ENCODE measurements at regions not wholly inside any gene's neighbourhood (a gene's known extent, or its start where the extent isn't known, plus 50 kb on each side); places are given as distances from the start of the nearest gene placed in this dataset.

DNA sequence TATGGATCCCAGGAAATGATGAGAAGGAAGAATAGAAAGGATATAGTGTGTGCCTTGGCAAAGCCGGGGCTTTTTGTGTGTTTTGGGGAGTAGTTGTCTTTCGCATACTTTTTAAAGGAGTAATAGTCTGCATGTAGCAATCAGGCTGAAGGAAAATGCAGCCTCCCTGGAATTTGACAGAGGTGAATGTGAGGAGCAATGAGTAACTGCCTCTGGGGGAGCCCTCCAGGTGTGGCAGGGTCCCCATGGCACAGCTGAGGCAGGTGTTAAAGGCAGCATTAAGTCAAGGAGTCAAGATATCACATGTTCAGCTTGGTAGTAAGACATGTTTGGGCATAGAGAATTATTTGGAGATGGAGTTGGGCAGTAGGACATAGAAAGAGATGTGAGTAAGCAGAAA lies 203.1 kb downstream of the C6orf118 start:
- Histone ChIP-seq H3K4me1 (no peaks in the 10 kb centered on the region), H3K27me3 (no peaks in the 10 kb centered on the region), H3K4me3 (no peak overlapping the region), H3K9me3 (no peaks in the 10 kb centered on the region), H3K36me3 (no peaks in the 10 kb centered on the region), H3K27ac (no peak overlapping the region)
- TF ChIP-seq CTCF (IDR thresholded peaks at IDR 0.05), result no peak
- no peak for ATAC-seq
- intact Hi-C loops (cut with DNase I), result no loop called here
- no peak for DNase-seq

DNA sequence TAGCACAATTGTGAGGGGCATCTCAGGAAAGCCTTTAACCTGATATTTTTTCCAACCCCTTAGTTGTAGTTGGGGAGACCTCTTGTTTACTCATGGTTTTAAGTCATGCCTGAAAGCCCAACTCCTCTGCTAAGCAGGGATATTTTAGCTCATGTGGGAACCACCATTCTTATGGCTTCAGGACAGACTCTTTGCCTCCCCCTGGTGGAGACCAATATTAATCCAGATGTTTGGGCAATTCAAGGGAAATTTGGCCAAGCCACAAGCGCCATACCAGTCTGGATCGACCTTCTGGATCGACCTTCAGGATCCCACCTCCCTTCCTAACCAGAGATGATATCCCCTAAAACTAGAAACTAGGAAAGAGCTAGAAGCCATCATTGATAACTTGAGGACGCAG lies 211.2 kb downstream of the C6orf118 start:
- Histone ChIP-seq H3K27ac (no peak overlapping the region), H3K4me3 (no peak overlapping the region), H3K9me3 (peaks cover 0 to 16% of the 10 kb centered on the region in 2 donors), H3K27me3 (no peaks in the 10 kb centered on the region), H3K36me3 (no peaks in the 10 kb centered on the region), H3K4me1 (no peaks in the 10 kb centered on the region)
- DNase-seq (no peak), ATAC-seq (no peak)
- intact Hi-C loops (cut with DNase I), result no loop called here
- TF ChIP-seq CTCF (IDR thresholded peaks at IDR 0.05), result no peak

DNA sequence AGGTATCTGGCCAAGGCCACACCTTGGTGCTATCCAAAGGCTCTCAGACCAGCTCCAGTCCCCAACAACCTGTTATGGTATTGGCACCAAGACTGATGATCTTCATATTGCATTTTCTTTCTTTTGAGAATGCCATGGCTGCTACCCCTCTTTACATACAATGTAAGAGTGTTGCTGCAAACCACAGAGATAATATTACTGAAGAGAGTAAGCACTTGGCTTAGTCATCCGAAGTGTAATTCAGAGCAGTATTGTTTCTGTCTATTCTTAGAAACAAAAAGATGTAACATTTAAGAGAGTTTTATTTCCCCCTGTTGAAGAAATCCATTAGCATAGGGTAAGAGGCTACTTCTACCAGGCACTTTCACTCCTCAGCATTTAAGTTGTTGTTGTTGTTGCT lies 212.5 kb downstream of the C6orf118 start:
- Histone ChIP-seq H3K27ac (no peak overlapping the region), H3K27me3 (no peaks in the 10 kb centered on the region), H3K4me3 (no peak overlapping the region), H3K36me3 (no peaks in the 10 kb centered on the region), H3K4me1 (no peaks in the 10 kb centered on the region), H3K9me3 (peaks cover 0 to 16% of the 10 kb centered on the region in 2 donors)
- TF ChIP-seq CTCF (IDR thresholded peaks at IDR 0.05), result no peak
- intact Hi-C loops (cut with DNase I), result no loop called here
- no peak for DNase-seq
- no peak for ATAC-seq

DNA sequence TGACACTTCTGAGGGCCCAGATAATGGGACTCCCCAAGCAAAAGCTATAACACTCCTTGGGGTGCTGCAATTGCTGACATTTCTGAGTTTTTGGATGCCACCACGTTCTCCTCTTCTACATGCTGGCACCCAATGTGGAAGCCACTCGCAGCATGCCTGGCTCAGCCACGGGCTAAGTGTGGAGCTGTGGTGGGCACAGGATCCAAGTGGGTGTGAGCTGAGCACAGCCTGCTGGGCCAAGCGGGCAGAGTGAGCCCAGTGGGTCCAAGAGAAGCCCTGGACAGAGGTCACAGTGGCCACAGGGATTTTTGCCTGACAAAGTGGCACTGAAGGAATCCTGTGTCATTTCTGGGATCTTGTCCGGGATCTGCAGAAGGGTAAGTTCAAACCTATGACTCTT lies 213.2 kb downstream of the C6orf118 start:
- no peak for TF ChIP-seq CTCF (IDR thresholded peaks at IDR 0.05)
- ATAC-seq (no peak), DNase-seq (no peak)
- no peaks in the 10 kb centered on the region for H3K36me3 ChIP-seq
- no peak overlapping the region for H3K4me3 ChIP-seq
- no peaks in the 10 kb centered on the region for H3K27me3 ChIP-seq
- no peaks in the 10 kb centered on the region for H3K4me1 ChIP-seq
- no peak overlapping the region for H3K27ac ChIP-seq
- peaks cover 0 to 16% of the 10 kb centered on the region in 2 donors for H3K9me3 ChIP-seq
- intact Hi-C loops (cut with DNase I), result no loop called here

GRCh38 chr6:165092881-165093595 lies 216.4 kb downstream of the C6orf118 start:
- ATAC-seq, result no peak

More at GRCh38 chr6:165092881-165093595, 216.4 kb downstream of the C6orf118 start:
- no peaks in the 10 kb centered on the region for H3K4me1 ChIP-seq
- no peak overlapping the region for H3K4me3 ChIP-seq
- no peak for TF ChIP-seq CTCF (IDR thresholded peaks at IDR 0.05)
- no peaks in the 10 kb centered on the region for H3K36me3 ChIP-seq
- intact Hi-C loops (cut with DNase I), result no loop called here
- no peak overlapping the region for H3K27ac ChIP-seq
- DNase-seq, result no peak
- H3K9me3 ChIP-seq, result peaks cover 0 to 13% of the 10 kb centered on the region in 2 donors
- no peaks in the 10 kb centered on the region for H3K27me3 ChIP-seq
